Ectodermal cell (in vitro differentiated cells): ENCODE measurements at regions not wholly inside any gene's neighbourhood (a gene's known extent, or its start where the extent isn't known, plus 50 kb on each side); places are given as distances from the start of the nearest gene placed in this dataset.

Source experiments
- H3K27ac ChIP-seq: 2 replicates; pipeline ENCODE4 v1.7.0; 2013; ENCODE audit warnings: mild to moderate bottlenecking, low read depth, low read length; ENCODE audit not compliant: insufficient read depth, poor library complexity, severe bottlenecking
- H3K27me3 ChIP-seq: 2 replicates; pipeline ENCODE4 v1.7.0; 2013; ENCODE audit warnings: mild to moderate bottlenecking, low read length; ENCODE audit not compliant: insufficient read depth, control insufficient read depth, poor library complexity, severe bottlenecking
- H3K36me3 ChIP-seq: one replicate; pipeline ENCODE4 v1.7.0; 2013; ENCODE audit warnings: low read length; ENCODE audit not compliant: control insufficient read depth, insufficient read depth
- H3K4me1 ChIP-seq: one replicate; pipeline ENCODE4 v1.7.0; 2013; ENCODE audit warnings: low read length; ENCODE audit not compliant: control insufficient read depth, insufficient read depth
- H3K4me3 ChIP-seq: 2 replicates; pipeline ENCODE4 v1.7.0; 2013; ENCODE audit warnings: low read depth, low read length, control low read depth; ENCODE audit not compliant: insufficient read depth
- H3K9me3 ChIP-seq: 2 replicates; pipeline ENCODE4 v1.7.0; 2013; ENCODE audit warnings: mild to moderate bottlenecking, low read length, moderate library complexity; ENCODE audit not compliant: control insufficient read depth
- WGBS, 2 experiments: methylation state at CpG; one replicate each; pipeline ENCODE4 v1.1.7; 2013; ENCODE audit warnings: missing lambda C conversion rate in 2 of 2; 5-methylcytosine and 5-hydroxymethylcytosine counted together

- H3K36me3 ChIP-seq: no peaks in the 10 kb centered on the region
- H3K9me3 ChIP-seq: no peaks in the 10 kb centered on the region
- WGBS, 2 experiments: 90 to 95% methylated on average over 5 of the region's 5 CpGs
- H3K27ac ChIP-seq: no peak overlapping the region
- H3K4me1 ChIP-seq: no peaks in the 10 kb centered on the region
- no peak overlapping the region for H3K4me3 ChIP-seq
- H3K27me3 ChIP-seq: no peaks in the 10 kb centered on the region
Observed at GRCh38 chr7:69187824-69188333, 410.4 kb upstream of the AUTS2 start.

DNA sequence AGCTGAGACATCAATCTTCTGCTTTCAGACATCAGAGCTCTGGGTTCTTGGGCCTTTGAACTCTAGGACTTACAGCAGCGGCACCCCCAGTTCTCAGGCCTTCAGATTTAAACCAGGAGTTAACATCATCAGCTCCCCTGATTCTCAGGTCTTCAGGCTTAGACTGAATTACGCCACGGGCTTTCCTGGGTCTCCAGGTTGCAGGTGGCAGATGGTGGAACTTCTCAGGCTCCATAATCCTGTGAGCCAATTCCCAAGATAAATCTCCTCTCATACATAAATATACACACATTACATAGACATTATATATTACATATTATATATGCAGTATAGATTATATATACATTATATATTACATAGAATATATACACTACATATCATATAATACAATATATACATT is 408.9 kb upstream of the AUTS2 start:
- no peak overlapping the region for H3K27ac ChIP-seq
- 87 to 95% methylated on average over 3 of the region's 3 CpGs for WGBS, 2 experiments
- H3K36me3 ChIP-seq: no peaks in the 10 kb centered on the region
- H3K4me1 ChIP-seq: no peaks in the 10 kb centered on the region
- no peak overlapping the region for H3K4me3 ChIP-seq
- H3K9me3 ChIP-seq: no peaks in the 10 kb centered on the region
- no peaks in the 10 kb centered on the region for H3K27me3 ChIP-seq

GRCh38 chr7:69190025-69190424 is 408.2 kb upstream of the AUTS2 start:
- WGBS, 2 experiments: 95 to 96% methylated on average over 3 of the region's 5 CpGs
- H3K4me3 ChIP-seq: no peak overlapping the region
- no peaks in the 10 kb centered on the region for H3K9me3 ChIP-seq
- H3K4me1 ChIP-seq: no peaks in the 10 kb centered on the region
- H3K27me3 ChIP-seq: no peaks in the 10 kb centered on the region
- no peaks in the 10 kb centered on the region for H3K36me3 ChIP-seq
- no peak overlapping the region for H3K27ac ChIP-seq

GRCh38 chr7:69190763-69191162 is 407.5 kb upstream of the AUTS2 start:
- WGBS, 2 experiments: 92 to 94% methylated on average over 2 of the region's 2 CpGs

GRCh38 chr7:69192134-69192533 is 406.1 kb upstream of the AUTS2 start:
- Histone ChIP-seq H3K27me3 (no peaks in the 10 kb centered on the region), H3K27ac (no peak overlapping the region), H3K4me1 (no peaks in the 10 kb centered on the region), H3K9me3 (no peaks in the 10 kb centered on the region), H3K36me3 (no peaks in the 10 kb centered on the region), H3K4me3 (no peak overlapping the region)
- 79 to 86% methylated on average over 2 to 3 of the region's 3 CpGs for WGBS, 2 experiments

More at GRCh38 chr7:69190763-69191162, 407.5 kb upstream of the AUTS2 start:
- Histone ChIP-seq H3K36me3 (no peaks in the 10 kb centered on the region), H3K4me1 (no peaks in the 10 kb centered on the region), H3K27me3 (no peaks in the 10 kb centered on the region), H3K27ac (no peak overlapping the region), H3K4me3 (no peak overlapping the region), H3K9me3 (no peaks in the 10 kb centered on the region)

DNA sequence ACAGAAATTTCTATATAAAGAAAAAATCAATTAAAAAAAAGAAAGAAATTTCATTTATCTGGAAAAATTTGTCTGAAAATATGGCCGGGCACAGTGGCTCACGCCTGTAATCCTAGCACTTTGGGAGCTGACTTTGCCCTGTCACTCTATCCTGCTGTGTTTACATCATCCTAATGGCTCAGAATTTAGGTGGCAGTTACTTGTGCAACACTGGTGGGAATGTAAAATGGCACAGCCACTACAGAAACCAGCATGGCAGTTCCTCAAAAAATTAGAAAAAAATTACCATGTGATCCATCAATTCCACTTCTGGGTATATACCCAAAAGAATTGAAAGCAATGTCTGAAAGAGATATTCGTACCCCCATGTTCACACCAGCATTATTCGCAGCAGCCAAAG is 405.2 kb upstream of the AUTS2 start:
- no peaks in the 10 kb centered on the region for H3K36me3 ChIP-seq
- H3K27ac ChIP-seq: no peak overlapping the region
- no peak overlapping the region for H3K4me3 ChIP-seq
- no peaks in the 10 kb centered on the region for H3K4me1 ChIP-seq
- H3K27me3 ChIP-seq: no peaks in the 10 kb centered on the region
- WGBS, 2 experiments: 88 to 96% methylated on average over 4 of the region's 4 CpGs
- H3K9me3 ChIP-seq: peaks cover under 1% of the 10 kb centered on the region

- H3K36me3 ChIP-seq: no peaks in the 10 kb centered on the region
- 94 to 95% methylated on average over 1 of the region's 1 CpG for whole genome bisulfite sequencing, 2 experiments
Observed at GRCh38 chr7:69196593-69196992, 401.7 kb upstream of the AUTS2 start.

GRCh38 chr7:69198250-69198649 is 400.0 kb upstream of the AUTS2 start:
- peaks cover 3% of the 10 kb centered on the region for H3K9me3 ChIP-seq
- no peak overlapping the region for H3K27ac ChIP-seq
- H3K27me3 ChIP-seq: no peaks in the 10 kb centered on the region
- no peak overlapping the region for H3K4me3 ChIP-seq
- no CpG with 5 or more reads among the region's 1 CpG for WGBS, 2 experiments
- H3K36me3 ChIP-seq: no peaks in the 10 kb centered on the region
- no peaks in the 10 kb centered on the region for H3K4me1 ChIP-seq

More at GRCh38 chr7:69196593-69196992, 401.7 kb upstream of the AUTS2 start:
- Histone ChIP-seq H3K27me3 (no peaks in the 10 kb centered on the region), H3K4me3 (no peak overlapping the region), H3K4me1 (no peaks in the 10 kb centered on the region), H3K9me3 (peaks cover 3% of the 10 kb centered on the region), H3K27ac (no peak overlapping the region)

DNA sequence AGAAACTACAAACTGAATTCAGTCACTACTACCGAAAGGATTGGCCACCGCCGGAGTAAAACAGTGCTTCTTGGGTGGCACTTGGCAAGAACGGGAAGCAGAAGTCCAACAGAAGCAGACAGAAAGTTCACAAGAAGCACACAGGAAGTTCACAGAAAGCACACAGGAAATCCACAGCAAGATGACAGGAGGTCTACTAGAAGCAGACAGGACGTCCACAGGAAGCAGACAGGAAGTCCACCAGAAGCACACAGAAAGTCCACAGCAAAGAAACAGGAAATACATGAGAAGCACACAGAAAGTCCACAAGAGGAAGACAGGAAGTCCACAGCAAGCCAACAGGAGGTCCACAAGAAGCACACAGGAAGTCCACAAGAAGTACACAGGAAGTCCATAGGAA is 399.2 kb upstream of the AUTS2 start:
- Histone ChIP-seq H3K4me3 (no peak overlapping the region), H3K36me3 (no peaks in the 10 kb centered on the region), H3K4me1 (no peaks in the 10 kb centered on the region), H3K27me3 (no peaks in the 10 kb centered on the region), H3K9me3 (peaks cover 3% of the 10 kb centered on the region), H3K27ac (no peak overlapping the region)
- WGBS, 2 experiments: 85 to 92% methylated on average over 5 of the region's 5 CpGs

GRCh38 chr7:69199661-69200060 is 398.6 kb upstream of the AUTS2 start:
- H3K4me3 ChIP-seq: no peak overlapping the region
- 53 to 68% methylated on average over 1 of the region's 1 CpG for WGBS, 2 experiments
- H3K27me3 ChIP-seq: no peaks in the 10 kb centered on the region
- no peaks in the 10 kb centered on the region for H3K36me3 ChIP-seq
- no peak overlapping the region for H3K27ac ChIP-seq
- peaks cover 3% of the 10 kb centered on the region for H3K9me3 ChIP-seq
- no peaks in the 10 kb centered on the region for H3K4me1 ChIP-seq

GRCh38 chr7:69203871-69204270 is 394.4 kb upstream of the AUTS2 start:
- no peak overlapping the region for H3K4me3 ChIP-seq
- 96 to 100% methylated on average over 2 of the region's 2 CpGs for WGBS, 2 experiments

More at GRCh38 chr7:69203871-69204270, 394.4 kb upstream of the AUTS2 start:
- Histone ChIP-seq H3K4me1 (no peaks in the 10 kb centered on the region), H3K27me3 (no peaks in the 10 kb centered on the region), H3K36me3 (no peaks in the 10 kb centered on the region), H3K27ac (no peak overlapping the region), H3K9me3 (no peaks in the 10 kb centered on the region)
